ENCODE measurements at regions not wholly inside any gene's neighbourhood (a gene's known extent, or its start where the extent isn't known, plus 50 kb on each side); places are given as distances from the start of the nearest gene placed in this dataset.

DNA sequence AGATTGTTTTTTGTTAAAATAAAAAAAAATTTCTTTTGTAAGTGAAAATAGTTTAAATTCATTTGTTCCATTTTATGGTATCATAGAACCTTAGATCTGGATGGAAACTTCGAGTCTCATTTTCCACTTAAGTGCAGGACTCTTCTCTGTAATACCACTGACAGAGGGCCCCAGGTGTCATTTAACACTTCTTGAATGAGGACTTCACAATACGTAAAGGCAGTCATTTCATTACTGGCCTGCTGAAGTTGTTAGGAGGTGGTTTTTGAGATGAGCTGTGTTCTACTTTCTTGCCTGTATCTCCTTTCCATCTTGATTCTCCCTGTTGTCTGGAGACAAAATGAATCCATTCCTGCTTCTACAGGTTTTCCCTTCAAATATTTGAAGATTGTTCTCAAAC is 455.3 kb downstream of the DMRT2 start:
- Histone ChIP-seq H4K20me1 (ENCODE audit: insufficient read depth, low read length) (no peaks in the 10 kb centered on the region), H3K27me3 (ENCODE audit: insufficient read depth, low read length) (no peaks in the 10 kb centered on the region), H3K4me2 (ENCODE audit: low read length) (no peak overlapping the region), H3K4me1 (ENCODE audit: insufficient read depth, low read length, severe bottlenecking) (no peaks in the 10 kb centered on the region), H3K9ac (ENCODE audit: low read length) (no peak overlapping the region), H3K9me3 (ENCODE audit: low read length) (no peaks in the 10 kb centered on the region), H3K27ac (ENCODE audit: low read depth, low read length, poor library complexity, severe bottlenecking) (no peak overlapping the region), H3K9me2 (ENCODE audit: low read depth, low read length) (no peaks in the 10 kb centered on the region), H3K4me3 (ENCODE audit: low read depth, low read length, poor library complexity, severe bottlenecking) (no peak overlapping the region), H3F3A (ENCODE audit: insufficient read depth, low read length) (no peaks in the 10 kb centered on the region), H3K36me3 (ENCODE audit: insufficient read depth, low read length) (no peaks in the 10 kb centered on the region), H2AFZ (ENCODE audit: low read length) (no peak overlapping the region), H3K79me2 (ENCODE audit: insufficient read depth, low read length) (no peaks in the 10 kb centered on the region)
- TF ChIP-seq, protein P1, sequence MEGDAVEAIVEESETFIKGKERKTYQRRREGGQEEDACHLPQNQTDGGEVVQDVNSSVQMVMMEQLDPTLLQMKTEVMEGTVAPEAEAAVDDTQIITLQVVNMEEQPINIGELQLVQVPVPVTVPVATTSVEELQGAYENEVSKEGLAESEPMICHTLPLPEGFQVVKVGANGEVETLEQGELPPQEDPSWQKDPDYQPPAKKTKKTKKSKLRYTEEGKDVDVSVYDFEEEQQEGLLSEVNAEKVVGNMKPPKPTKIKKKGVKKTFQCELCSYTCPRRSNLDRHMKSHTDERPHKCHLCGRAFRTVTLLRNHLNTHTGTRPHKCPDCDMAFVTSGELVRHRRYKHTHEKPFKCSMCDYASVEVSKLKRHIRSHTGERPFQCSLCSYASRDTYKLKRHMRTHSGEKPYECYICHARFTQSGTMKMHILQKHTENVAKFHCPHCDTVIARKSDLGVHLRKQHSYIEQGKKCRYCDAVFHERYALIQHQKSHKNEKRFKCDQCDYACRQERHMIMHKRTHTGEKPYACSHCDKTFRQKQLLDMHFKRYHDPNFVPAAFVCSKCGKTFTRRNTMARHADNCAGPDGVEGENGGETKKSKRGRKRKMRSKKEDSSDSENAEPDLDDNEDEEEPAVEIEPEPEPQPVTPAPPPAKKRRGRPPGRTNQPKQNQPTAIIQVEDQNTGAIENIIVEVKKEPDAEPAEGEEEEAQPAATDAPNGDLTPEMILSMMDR (IDR thresholded peaks at IDR 0.05; ENCODE audit: low read length), result no peak
- no peak for TF ChIP-seq EZH2 (IDR thresholded peaks at IDR 0.05; ENCODE audit: borderline replicate concordance, low read length)

- Histone ChIP-seq H3K27me3 (ENCODE audit: insufficient read depth, low read length) (no peaks in the 10 kb centered on the region), H3K9me2 (ENCODE audit: low read depth, low read length) (no peaks in the 10 kb centered on the region), H3K9ac (ENCODE audit: low read length) (no peak overlapping the region), H3K36me3 (ENCODE audit: insufficient read depth, low read length) (no peaks in the 10 kb centered on the region), H3K4me2 (ENCODE audit: low read length) (no peak overlapping the region), H3K9me3 (ENCODE audit: low read length) (no peaks in the 10 kb centered on the region), H3K4me3 (ENCODE audit: low read depth, low read length, poor library complexity, severe bottlenecking) (no peak overlapping the region), H3K79me2 (ENCODE audit: insufficient read depth, low read length) (no peaks in the 10 kb centered on the region), H4K20me1 (ENCODE audit: insufficient read depth, low read length) (no peaks in the 10 kb centered on the region), H3F3A (ENCODE audit: insufficient read depth, low read length) (no peaks in the 10 kb centered on the region), H3K4me1 (ENCODE audit: insufficient read depth, low read length, severe bottlenecking) (no peaks in the 10 kb centered on the region), H2AFZ (ENCODE audit: low read length) (no peak overlapping the region), H3K27ac (ENCODE audit: low read depth, low read length, poor library complexity, severe bottlenecking) (no peak overlapping the region)
- TF ChIP-seq EZH2 (IDR thresholded peaks at IDR 0.05; ENCODE audit: borderline replicate concordance, low read length), result no peak
- TF ChIP-seq, protein P1 (IDR thresholded peaks at IDR 0.05; ENCODE audit: low read length), result no peak
These were observed 460.6 kb downstream of the DMRT2 start for GRCh38 chr9:1510712-1511111.

DNA sequence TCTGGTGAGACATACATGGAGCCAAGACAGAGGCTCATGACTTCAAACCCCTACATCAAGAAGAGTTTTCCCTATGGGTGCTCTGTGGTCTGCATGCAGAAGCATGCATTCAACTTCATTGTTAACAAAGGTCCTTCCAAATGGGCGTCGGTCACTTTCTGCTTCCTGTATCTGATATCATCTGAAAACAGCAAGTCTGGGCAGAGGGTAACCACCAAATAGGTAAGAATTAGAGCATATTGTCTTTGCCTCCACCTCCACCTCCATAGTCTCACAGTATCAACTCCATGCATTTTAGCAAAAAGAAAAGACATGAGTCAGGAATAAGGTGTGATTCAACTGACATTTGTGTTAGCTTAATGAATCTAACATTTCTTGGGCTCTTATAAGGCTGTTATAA is 462.9 kb downstream of the DMRT2 start:
- no peak overlapping the region for H3K27ac ChIP-seq (ENCODE audit: low read depth, low read length, poor library complexity, severe bottlenecking)
- no peak overlapping the region for H3K4me3 ChIP-seq (ENCODE audit: low read depth, low read length, poor library complexity, severe bottlenecking)
- H3K9ac ChIP-seq (ENCODE audit: low read length), result no peak overlapping the region
- TF ChIP-seq, protein P1 (IDR thresholded peaks at IDR 0.05; ENCODE audit: low read length), result no peak
- no peak for TF ChIP-seq EZH2 (IDR thresholded peaks at IDR 0.05; ENCODE audit: borderline replicate concordance, low read length)
- H3K79me2 ChIP-seq (ENCODE audit: insufficient read depth, low read length), result no peaks in the 10 kb centered on the region
- H3K9me3 ChIP-seq (ENCODE audit: low read length), result no peaks in the 10 kb centered on the region
- no peak overlapping the region for H2AFZ ChIP-seq (ENCODE audit: low read length)
- no peaks in the 10 kb centered on the region for H3K4me1 ChIP-seq (ENCODE audit: insufficient read depth, low read length, severe bottlenecking)
- no peaks in the 10 kb centered on the region for H3K36me3 ChIP-seq (ENCODE audit: insufficient read depth, low read length)
- H3K9me2 ChIP-seq (ENCODE audit: low read depth, low read length), result no peaks in the 10 kb centered on the region
- no peak overlapping the region for H3K4me2 ChIP-seq (ENCODE audit: low read length)
- no peaks in the 10 kb centered on the region for H4K20me1 ChIP-seq (ENCODE audit: insufficient read depth, low read length)
- no peaks in the 10 kb centered on the region for H3K27me3 ChIP-seq (ENCODE audit: insufficient read depth, low read length)
- no peaks in the 10 kb centered on the region for H3F3A ChIP-seq (ENCODE audit: insufficient read depth, low read length)

Data from OCI-LY1 (cell line).